PC-3 (cell line): ENCODE measurements at regions not wholly inside any gene's neighbourhood (a gene's known extent, or its start where the extent isn't known, plus 50 kb on each side); places are given as distances from the start of the nearest gene placed in this dataset.

Source experiments
- CTCF ChIP-seq: fragments of 300-600 bp; sonication (generic); conservative IDR thresholded peaks from 2 replicates; pipeline ENCODE4 v1.5.1; 2017; ENCODE audit warnings: antibody characterized with exemption, low read depth, mild to moderate bottlenecking, low read length
- EZH2phosphoT487 ChIP-seq: fragments of 300-600 bp; sonication (generic); IDR thresholded peaks from 2 replicates; pipeline ENCODE4 v1.6.1; 2018; ENCODE audit warnings: mild to moderate bottlenecking, antibody characterized with exemption, low read length, borderline replicate concordance

- TF ChIP-seq CTCF (no peak), EZH2phosphoT487 (no peak)
Measured at GRCh38 chr3:59549962-59550361, 500.1 kb upstream of the CFAP20DC start.
